ENCODE measurements at regions not wholly inside any gene's neighbourhood (a gene's known extent, or its start where the extent isn't known, plus 50 kb on each side); places are given as distances from the start of the nearest gene placed in this dataset.
A peak's percentile ranks its signal among the peaks of the same experiment; 100 is the strongest.
"Not testable (repeated sequence)": the region's sequence is repeated elsewhere in the genome, so short reads cannot be mapped to it uniquely, and the experiment has no call there.

DNA sequence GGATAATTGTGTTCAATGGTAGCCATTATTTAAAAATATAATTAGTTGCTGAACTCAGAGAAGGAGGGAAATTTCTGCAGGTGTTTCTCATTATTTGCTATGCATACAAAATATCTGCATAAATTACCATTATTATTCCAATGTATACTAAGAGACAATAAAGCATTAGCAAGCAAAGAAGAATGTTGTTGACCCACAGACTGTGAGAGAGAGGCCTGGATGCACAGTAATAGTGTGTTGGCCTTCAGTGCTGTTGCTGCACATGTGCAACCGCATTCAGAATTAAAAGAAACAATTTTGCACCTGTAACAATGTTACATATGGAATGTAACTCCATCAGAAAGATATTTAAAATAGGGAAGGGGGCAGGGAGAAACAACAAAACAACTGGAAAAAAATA lies 155.6 kb upstream of the KCNH8 start:
- in situ Hi-C loops (cut with HindIII; ENCODE audit: low pct_unique_long_range_greater_than_20kb, low sequenced_read_pairs): no loop called here
- DNase-seq (ENCODE audit: low read depth): no peak

DNA sequence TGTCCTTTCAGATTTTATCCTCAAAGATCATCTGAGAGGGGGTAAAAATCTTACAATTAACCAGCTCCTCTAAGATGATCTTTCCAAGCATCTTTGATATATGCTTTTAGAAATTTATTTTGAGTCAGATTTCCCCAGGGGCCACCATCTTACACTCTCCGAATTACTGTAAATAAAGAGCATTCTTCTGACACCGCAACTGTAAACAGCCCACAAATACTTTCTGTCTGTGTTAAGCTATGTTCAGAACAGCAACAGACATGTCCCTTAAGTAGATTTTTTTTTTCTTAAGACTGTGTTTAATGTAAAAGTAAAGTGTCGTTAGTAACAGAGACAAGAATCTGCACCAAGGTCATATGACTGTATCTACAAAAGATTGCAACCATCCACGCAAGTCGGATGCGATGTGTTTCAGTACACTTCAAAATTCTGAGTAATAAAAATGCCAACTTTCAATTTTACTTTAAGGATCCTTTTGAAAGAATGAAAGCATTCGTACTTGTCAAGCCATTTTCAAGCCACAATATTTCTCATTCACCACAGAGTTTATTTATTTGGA lies 159.0 kb upstream of the KCNH8 start:
- in situ Hi-C loops (cut with HindIII; ENCODE audit: low pct_unique_long_range_greater_than_20kb, low sequenced_read_pairs): no loop called here
- no peak for DNase-seq (ENCODE audit: low read depth)

DNA sequence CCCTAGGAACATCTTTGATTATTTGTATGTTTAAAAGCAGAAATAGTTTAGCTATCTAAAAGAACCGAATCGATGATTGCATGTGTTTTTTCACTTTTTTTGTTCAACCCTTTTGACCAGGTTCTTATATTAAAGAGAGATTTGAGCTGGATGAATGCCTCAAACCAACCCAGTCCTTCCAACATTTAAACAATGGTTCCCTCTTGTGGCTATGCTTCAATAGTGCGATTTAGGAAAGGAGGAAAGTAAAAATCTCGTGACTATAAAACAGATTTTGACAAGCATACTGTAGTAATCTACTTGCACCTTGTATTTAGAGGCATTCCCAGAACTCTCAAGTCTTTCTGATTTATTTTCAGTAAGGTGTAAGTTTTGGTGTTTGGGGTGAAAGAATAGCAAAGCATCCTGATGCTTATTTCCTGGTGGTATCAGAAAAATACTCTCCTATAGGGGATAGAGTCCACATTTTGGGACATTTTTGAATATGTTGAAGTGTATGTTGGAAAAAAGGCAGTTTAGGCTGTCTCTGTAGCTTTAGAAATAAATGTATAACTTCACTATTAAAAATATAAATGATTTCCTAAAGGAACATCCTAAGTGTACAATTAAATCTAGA lies 159.6 kb upstream of the KCNH8 start:
- in situ Hi-C loops (cut with HindIII; ENCODE audit: low pct_unique_long_range_greater_than_20kb, low sequenced_read_pairs): no loop called here
- DNase-seq (ENCODE audit: low read depth): peak; percentile 2

DNA sequence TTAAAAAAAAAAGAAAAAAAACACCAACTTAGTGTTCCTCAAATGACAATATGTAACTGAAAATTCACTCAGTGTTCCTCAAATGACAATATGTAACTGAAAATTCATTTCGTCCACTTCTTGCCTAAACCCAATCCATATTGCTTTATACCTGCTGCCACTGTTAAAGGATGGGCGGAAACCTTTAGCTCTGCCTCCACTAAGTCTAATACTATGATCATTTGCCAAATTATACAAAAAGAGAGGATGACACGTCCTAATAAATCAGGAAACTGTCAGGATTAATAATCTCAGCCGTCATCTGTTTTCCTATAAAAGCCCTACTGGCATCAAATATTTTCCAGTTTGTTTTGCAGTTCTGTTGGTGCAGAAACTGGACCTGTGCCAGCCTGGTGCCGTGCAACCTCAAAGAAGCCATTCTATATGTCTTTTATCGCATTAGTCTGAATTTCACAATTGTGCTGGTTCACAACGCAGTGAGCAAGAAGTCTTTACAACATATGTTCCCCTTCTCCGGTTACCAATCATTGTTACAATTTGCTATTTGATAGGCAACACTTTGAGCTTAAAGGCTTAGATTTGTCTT lies 160.4 kb upstream of the KCNH8 start:
- DNase-seq (ENCODE audit: low read depth): no peak
- in situ Hi-C loops (cut with HindIII; ENCODE audit: low pct_unique_long_range_greater_than_20kb, low sequenced_read_pairs): no loop called here

DNA sequence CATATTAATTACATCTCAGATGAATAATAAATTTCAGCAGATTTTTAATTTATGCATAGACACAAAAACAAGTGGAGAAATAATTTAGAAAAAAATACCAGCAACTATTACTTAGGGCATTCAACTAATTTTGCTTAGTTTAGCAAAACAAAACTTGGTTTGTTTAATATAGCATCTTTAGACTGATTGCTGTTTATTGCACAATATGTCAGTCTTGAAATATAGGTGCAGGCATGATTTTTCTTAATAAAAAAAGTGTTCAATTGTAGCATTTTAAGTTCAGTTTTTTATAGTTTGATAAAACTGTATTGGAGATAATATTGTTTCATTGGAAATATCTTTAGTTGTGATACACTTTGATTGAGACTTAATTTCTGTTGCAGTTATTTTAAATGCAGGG lies 161.2 kb upstream of the KCNH8 start:
- DNase-seq (ENCODE audit: low read depth): no peak
- in situ Hi-C loops (cut with HindIII; ENCODE audit: low pct_unique_long_range_greater_than_20kb, low sequenced_read_pairs): no loop called here

DNA sequence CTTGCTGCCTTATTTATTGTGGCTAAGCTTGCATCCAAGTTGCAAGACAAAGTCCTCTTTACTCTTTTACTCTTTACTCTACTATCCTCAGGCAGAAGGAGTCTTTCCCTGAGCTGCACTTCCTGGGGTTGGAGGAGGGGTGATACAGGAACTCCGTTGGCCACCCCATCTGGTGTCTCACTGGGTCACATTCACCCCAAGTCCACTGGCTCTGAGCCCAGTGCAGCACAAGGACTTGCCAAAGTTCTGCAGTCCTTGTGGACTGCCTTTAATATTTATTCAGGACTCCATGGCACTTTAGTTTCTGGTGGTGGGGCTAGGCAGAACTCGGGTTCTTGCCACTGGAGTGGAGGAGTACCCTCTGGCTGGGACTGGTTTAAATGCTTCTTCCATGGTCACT lies 165.4 kb upstream of the KCNH8 start:
- DNase-seq (ENCODE audit: low read depth): no peak
- in situ Hi-C loops (cut with HindIII; ENCODE audit: low pct_unique_long_range_greater_than_20kb, low sequenced_read_pairs): no loop called here

DNA sequence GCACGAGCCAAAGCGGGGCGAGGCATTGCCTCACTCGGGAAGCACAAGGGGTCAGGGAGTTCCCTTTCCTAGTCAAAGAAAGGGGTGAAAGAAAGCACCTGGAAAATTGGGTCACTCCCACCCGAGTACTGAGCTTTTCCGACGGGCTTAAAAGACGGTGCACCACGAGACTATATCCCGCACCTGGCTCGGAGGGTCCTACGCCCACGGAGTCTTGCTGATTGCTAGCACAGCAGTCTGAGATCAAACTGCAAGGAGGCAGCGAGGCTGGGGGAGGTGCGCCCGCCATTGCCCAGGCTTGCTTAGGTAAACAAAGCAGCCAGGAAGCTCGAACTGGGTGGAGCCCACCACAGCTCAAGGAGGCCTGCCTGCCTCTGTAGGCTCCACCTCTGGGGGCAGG lies 172.2 kb upstream of the KCNH8 start:
- DNase-seq (ENCODE audit: low read depth); in situ Hi-C loops (cut with HindIII; ENCODE audit: low pct_unique_long_range_greater_than_20kb, low sequenced_read_pairs): not testable (repeated sequence)

DNA sequence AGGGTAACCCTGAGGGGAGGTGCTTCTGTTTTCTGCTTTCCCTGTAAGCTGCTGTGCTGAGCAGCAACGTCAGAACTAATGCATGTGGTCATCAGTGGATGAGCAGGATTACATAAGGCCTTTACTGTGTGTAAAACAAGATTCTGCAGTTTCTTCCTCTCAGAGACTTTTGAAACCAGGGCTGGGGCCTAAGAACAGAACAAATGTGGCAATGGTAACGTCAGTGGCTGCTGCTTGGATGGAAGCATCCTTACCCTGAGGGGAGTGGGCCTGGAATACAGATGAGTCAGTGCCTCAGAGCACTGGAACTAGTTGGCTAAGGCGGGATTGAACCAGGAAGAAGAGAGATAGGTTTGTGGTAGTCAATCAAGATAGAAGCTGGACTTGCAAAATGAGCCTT lies 180.2 kb upstream of the KCNH8 start:
- no peak for DNase-seq (ENCODE audit: low read depth)
- in situ Hi-C loops (cut with HindIII; ENCODE audit: low pct_unique_long_range_greater_than_20kb, low sequenced_read_pairs): no loop called here

DNA sequence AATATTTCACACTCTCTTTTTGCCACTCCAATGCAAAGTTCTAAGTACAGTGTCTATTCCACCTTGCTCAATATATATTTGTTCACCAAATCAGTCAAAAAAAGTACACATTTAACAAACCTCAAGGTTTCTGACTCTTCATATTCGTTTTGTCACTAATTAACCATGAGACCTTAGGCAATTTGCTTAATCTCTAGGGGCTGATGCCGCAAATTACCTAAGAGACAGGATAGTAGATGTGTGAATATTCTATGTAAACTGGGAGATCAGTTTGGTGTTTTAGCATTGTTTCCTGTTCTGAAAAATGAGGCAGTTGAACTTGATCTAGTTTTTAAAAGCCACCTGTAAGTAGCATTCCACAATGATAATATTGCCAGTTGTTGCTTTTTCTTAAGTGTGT lies 182.5 kb upstream of the KCNH8 start:
- in situ Hi-C loops (cut with HindIII; ENCODE audit: low pct_unique_long_range_greater_than_20kb, low sequenced_read_pairs): no loop called here
- no peak for DNase-seq (ENCODE audit: low read depth)

DNA sequence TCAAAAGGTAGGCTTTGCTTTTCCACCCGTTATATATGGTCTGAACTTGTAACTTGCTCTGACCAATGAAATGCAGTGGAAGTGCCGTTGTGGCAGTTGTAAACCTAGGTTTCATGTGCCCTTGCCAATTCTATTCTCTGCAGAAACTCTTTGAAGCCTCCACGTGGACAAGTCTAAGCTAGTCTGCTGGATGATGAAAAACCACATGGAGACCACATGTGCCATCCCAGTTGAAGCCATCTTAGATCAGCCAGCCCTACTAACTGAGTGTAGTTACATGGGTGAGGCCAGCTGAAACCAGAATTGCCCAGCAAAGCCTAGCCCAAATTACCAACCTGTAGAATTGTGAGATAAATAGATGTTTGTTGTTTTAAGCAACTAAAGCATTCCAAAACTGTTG lies 183.7 kb upstream of the KCNH8 start:
- in situ Hi-C loops (cut with HindIII; ENCODE audit: low pct_unique_long_range_greater_than_20kb, low sequenced_read_pairs): no loop called here
- no peak for DNase-seq (ENCODE audit: low read depth)

DNA sequence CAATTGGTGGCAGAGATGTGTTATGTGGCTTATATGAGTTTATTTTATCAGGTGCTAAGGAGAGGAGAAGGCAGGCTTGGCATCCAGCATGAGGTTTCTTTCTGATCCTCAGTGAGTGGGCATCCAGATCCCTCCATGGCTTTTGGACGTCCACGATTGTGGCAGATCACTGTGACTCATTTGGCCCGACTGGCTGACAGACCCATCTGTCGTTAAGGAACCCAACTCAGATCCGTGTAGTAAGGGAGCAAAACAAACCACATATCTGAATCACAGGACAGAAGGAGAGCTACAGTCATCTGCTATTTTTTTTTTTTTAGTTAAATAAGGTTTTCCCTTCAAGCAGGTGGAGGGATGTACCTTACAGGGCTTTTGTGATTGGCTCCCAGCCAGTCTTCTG lies 197.0 kb upstream of the KCNH8 start:
- no peak for DNase-seq (ENCODE audit: low read depth)
- in situ Hi-C loops (cut with HindIII; ENCODE audit: low pct_unique_long_range_greater_than_20kb, low sequenced_read_pairs): no loop called here

DNA sequence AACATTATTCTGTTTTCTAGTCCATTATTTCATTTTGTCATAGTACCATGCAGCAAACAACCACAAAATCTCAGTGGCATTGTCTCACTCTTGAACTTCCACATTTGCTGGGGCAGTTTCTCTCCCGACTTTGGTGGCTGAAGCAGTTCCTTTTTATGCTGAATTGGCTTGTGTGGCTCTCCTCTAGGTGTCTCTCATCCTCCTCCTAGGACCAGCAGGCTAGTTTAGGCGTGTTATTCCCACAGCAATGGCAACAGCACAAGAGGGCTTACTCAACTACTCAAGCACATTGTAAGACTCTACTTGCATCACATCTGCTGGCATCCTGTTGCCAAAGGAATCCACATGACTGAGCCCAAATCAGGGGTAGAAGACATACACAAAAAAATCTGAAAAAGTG lies 201.8 kb upstream of the KCNH8 start:
- in situ Hi-C loops (cut with HindIII; ENCODE audit: low pct_unique_long_range_greater_than_20kb, low sequenced_read_pairs): no loop called here
- DNase-seq (ENCODE audit: low read depth): no peak

DNA sequence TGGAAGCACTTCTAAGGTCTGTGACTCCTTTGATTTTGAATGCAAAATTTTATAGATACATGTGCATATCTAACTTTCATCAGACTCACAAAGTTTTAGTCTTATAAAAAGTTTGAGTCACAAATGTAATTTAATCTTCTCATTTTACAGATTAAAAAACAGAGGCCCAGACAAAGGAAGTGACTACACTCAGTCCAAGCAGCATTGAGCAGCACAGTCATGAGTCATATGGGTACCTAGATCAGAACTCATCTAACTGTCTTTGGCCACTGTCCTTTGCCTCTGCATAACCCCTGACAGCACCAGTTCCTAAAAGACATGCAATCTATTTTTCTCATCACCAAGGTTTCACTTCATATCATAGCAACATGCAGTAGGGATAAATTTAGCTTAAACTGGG lies 210.7 kb upstream of the KCNH8 start:
- in situ Hi-C loops (cut with HindIII; ENCODE audit: low pct_unique_long_range_greater_than_20kb, low sequenced_read_pairs): no loop called here
- no peak for DNase-seq (ENCODE audit: low read depth)

DNA sequence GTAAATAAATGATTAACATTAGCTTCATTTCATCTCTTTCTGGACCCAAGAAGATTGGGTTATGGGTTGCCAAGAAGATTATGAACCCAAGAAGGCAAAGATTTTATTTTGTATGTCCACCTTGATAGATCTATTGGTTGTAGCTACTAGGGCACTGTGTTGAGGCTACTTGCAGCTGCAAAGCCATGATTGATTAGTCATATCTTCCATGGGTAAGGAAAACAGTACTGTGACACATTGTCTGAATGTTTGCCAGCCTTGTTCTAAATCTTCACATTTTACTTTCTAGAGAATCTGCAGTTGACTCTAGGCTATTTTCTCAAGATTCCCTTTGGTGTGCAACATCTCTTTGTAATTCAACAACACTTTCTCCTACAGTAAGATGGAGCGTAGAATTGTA lies 229.2 kb upstream of the KCNH8 start:
- DNase-seq (ENCODE audit: low read depth): no peak
- in situ Hi-C loops (cut with HindIII; ENCODE audit: low pct_unique_long_range_greater_than_20kb, low sequenced_read_pairs): no loop called here

DNA sequence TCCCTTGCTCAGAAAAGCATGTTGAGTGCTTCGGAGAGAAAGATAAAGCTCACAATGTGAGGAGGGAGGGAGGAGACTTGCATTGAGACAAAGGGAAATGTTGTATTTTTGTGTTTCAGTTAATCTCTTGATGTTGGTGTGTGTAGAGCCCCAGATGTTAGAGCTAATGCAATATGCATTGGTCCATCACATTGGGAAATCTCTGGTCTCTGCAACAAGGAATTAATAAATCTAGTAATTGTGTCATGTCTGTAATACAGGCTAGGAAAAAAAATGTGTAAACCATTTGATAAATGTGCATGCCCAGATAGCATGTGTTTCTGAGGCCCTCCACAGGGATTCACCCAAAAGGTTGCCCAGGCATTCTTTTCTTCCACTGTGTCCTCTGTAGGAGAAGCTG lies 230.4 kb upstream of the KCNH8 start:
- in situ Hi-C loops (cut with HindIII; ENCODE audit: low pct_unique_long_range_greater_than_20kb, low sequenced_read_pairs): no loop called here

DNA sequence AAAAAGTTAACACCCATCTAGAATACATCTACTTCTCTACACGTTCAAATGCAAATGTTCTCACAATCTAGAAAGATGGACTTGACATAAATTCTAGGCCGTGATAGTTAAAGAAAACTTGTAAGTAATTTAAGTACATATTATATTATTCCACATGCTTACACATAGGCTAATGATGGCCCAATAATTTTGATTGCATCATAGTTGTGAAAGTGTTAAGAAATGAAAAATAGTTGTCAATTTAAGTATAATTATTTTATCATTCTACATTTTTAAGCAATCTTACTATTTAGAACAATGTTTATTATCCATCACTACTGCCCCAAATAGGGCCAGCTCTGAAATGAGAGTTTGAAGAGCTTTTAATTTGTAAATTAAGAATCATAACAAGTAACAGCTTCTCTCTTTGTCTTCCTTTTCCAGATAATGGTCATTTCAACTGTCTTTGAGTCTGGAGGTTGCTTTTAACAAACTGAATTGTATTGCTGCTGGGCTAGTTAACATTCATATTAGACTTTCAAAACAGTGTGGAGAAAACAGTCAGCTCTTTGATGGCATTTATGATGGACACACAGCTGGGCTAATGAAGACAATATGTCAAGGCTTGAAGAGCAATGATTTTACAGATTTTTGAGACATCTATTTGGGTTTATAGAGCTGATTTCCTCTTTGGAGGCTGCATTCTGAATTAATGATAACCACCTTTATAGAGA lies 246.1 kb upstream of the KCNH8 start:
- in situ Hi-C loops (cut with HindIII; ENCODE audit: low pct_unique_long_range_greater_than_20kb, low sequenced_read_pairs): no loop called here
- no peak for DNase-seq (ENCODE audit: low read depth)

More for the DNA sequence above, 230.4 kb upstream of the KCNH8 start:
- DNase-seq (ENCODE audit: low read depth): no peak

DNA sequence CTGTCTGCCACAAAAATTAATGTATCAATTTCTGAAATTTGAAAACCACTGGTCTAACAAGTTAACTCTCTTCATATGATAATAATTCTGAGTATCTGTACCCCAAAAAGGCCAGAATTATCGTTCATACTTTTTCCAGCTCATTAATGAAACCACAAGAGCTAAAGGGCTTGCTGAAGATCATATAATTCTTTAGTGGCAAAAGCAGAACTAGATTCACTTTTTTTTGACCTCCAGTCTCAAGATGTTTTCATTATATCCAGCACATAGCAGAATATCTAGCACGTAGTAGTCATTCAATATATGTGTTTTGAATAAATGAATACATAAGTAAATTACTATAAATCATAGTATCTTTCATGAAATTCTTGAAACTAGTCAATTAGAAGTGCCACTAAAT lies 246.7 kb upstream of the KCNH8 start:
- DNase-seq (ENCODE audit: low read depth): no peak
- in situ Hi-C loops (cut with HindIII; ENCODE audit: low pct_unique_long_range_greater_than_20kb, low sequenced_read_pairs): no loop called here

DNA sequence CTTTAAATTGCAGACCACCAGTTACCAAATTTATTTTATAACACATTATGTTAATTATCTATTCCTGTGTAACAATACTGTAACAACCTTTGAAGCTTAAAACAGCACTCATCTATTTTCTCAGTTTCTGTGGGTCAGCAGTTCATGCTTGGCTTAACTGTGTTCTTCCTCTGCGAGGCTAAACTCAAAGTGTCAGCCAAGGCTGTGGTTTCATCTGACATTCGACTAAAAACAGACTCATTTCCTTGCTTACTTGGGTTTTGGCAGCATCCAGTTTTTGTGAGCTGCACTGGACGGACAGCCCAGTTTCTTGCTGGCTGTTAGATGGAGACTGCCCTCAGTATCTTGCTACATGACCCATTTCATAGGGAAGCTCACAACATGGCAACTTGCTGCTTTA lies 247.3 kb upstream of the KCNH8 start:
- in situ Hi-C loops (cut with HindIII; ENCODE audit: low pct_unique_long_range_greater_than_20kb, low sequenced_read_pairs): no loop called here
- DNase-seq (ENCODE audit: low read depth): no peak

DNA sequence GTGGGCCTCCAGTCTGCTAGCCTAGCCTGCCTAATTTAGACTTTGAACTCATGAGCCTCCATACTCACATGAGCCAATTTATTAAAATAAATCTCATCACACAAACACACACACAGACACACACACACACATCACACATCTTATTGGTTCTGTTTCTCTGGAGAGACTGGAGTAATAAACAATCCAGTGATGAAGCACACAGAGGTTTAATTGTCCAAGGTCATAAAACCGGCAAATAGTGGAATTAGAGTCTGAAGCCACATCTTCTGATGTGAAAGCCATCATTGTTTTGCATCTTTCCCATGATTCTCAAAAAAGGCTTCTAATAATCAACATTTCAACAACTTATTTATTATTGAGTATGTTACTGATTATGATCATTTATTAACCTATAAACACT lies 249.4 kb upstream of the KCNH8 start:
- in situ Hi-C loops (cut with HindIII; ENCODE audit: low pct_unique_long_range_greater_than_20kb, low sequenced_read_pairs): no loop called here
- DNase-seq (ENCODE audit: low read depth): no peak

DNA sequence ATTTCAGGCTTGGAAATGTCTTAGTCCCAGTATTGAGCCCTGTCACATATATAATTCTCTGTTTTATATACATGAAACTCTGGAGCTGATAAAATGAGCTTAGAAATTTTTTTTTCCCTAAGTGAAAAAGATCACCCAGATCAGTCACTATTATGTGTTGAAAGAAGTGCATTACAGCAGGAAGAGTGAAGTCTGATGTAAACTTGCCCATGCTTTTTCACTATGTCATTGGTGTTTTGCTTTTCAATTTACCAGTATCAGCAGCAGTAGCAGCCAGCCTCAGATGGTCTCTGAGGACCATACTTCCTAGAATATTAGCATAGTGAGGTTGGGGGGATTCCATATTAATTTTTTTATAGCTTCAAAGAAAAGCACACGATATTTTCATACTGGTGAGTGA lies 255.6 kb upstream of the KCNH8 start:
- in situ Hi-C loops (cut with HindIII; ENCODE audit: low pct_unique_long_range_greater_than_20kb, low sequenced_read_pairs): no loop called here
- no peak for DNase-seq (ENCODE audit: low read depth)
